NB4 (cell line): ENCODE measurements at regions not wholly inside any gene's neighbourhood (a gene's known extent, or its start where the extent isn't known, plus 50 kb on each side); places are given as distances from the start of the nearest gene placed in this dataset.

Source experiments
- POLR2A ChIP-seq: IDR thresholded peaks from 2 replicates; pipeline ENCODE4 v1.6.1; 2011; ENCODE audit warnings: mild to moderate bottlenecking; ENCODE audit not compliant: insufficient read length; ENCODE audit errors: extremely low read depth
- TF ChIP-seq, protein P1 (sequence below): IDR thresholded peaks from one replicate; pipeline ENCODE4 v1.5.1; 2012; ENCODE audit warnings: low read depth, low read length

DNA sequence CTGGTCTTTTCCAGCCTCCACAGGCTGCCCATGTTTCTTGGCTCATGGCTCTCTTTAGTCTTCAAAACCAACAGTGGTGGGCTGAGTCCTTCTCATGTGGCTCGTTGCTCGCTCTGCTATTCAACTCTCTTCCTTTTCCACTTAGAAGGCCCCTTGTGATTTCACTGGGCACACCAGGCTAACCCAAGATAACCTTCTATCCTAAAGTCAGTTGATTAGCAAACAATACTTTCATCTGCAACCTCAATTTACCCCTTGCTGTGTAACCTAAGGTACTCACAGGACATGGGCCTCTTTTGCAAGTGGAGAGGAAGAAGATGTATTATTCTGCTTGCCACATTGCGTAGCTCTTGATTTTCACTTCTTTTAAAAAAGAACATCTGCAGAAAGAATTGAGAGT lies 79.6 kb downstream of the UTRN start:
- TF ChIP-seq, protein P1, sequence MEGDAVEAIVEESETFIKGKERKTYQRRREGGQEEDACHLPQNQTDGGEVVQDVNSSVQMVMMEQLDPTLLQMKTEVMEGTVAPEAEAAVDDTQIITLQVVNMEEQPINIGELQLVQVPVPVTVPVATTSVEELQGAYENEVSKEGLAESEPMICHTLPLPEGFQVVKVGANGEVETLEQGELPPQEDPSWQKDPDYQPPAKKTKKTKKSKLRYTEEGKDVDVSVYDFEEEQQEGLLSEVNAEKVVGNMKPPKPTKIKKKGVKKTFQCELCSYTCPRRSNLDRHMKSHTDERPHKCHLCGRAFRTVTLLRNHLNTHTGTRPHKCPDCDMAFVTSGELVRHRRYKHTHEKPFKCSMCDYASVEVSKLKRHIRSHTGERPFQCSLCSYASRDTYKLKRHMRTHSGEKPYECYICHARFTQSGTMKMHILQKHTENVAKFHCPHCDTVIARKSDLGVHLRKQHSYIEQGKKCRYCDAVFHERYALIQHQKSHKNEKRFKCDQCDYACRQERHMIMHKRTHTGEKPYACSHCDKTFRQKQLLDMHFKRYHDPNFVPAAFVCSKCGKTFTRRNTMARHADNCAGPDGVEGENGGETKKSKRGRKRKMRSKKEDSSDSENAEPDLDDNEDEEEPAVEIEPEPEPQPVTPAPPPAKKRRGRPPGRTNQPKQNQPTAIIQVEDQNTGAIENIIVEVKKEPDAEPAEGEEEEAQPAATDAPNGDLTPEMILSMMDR: no peak
- TF ChIP-seq POLR2A: no peak
